Cerebellar nuclear complex (tissue), 1 donor: ENCODE measurements at regions not wholly inside any gene's neighbourhood (a gene's known extent, or its start where the extent isn't known, plus 50 kb on each side); places are given as distances from the start of the nearest gene placed in this dataset.

ENCODE experiments used
- DNase-seq, 2 experiments: peaks; one replicate each; lab custom pipeline; 2025; lab: John Stamatoyannopoulos, UW

DNA sequence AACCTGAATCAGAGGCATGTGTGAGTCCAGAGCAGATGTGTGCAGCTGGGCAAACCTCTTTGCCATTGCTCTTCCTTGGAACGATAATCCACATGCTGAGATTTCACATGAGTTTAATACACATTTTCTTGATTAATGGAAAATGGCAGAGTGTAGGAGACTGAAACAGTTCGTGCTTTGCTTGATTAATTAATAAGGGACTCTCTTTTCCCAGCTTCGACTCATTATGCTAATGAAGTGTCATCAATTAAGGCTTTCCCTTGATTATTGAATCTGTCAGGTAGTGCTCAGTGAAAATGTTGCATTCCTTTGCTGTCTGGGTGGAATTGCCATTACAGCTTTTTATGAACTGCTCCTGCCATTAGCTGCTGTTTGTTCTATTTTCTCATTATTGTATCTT lies 487.7 kb upstream of the NOVA1 start:
- DNase-seq, result no peak

DNA sequence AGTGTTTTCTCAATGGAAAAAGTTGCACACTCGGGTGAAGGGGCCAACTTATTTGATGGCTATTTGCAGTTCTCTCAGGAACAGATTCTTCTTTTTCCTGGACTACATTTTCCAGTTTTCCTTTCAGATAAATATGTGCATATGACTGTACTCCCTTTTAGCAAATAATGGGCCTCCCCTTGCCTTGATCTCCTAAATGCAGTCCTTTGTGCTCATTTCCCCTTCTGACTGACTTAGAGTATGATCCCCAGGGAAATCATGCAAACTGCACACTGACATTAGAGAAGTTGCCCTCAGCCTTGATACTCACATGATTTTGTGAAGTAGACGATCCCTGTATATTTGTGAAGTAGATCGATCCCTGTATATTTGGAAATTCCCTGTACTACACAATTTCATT lies 492.9 kb upstream of the NOVA1 start:
- no peak for DNase-seq

DNA sequence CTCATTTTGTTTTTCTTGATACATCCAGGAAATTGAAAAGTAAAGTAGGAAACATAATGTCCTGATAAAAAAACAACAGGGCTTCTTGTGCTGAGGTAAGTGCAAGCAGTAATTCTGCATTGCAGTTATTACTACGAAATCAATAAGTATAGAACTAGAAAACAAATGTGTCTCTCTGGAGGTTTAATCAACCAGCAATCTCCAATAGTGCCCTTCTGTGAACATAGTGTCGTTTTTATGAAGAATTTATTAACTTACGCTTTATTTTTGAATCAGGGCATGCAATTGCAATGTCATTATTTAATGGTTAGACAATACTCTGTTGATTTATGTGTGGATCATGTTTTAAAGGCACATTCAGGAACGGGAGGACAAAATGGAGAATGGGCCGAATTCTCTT lies 494.1 kb upstream of the NOVA1 start:
- DNase-seq, result no peak

DNA sequence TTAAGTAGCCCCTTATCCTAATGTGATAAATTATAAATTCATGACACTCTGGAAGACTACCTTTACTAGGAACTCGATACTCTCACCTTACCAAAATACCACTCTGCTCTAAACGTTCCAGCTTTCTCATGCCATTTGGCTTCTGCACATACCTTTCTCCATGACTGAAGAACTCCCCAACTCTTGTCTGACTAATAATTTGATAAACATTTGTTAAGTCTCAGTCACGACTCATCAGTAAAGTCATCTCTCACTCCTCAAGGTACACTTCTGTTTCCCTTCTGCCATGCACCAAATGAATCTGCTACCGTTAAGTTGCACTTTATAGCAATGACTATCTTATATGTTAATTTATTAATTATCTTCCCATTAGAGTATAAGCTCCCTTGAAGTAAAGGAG lies 498.3 kb upstream of the NOVA1 start:
- no peak for DNase-seq

- DNase-seq, result no peak
Observed at GRCh38 chr14:27098451-27098850, 500.6 kb upstream of the NOVA1 start.

GRCh38 chr14:27114180-27114579 lies 516.3 kb upstream of the NOVA1 start:
- no peak for DNase-seq

GRCh38 chr14:27123162-27123561 lies 525.3 kb upstream of the NOVA1 start:
- DNase-seq, result no peak

DNA sequence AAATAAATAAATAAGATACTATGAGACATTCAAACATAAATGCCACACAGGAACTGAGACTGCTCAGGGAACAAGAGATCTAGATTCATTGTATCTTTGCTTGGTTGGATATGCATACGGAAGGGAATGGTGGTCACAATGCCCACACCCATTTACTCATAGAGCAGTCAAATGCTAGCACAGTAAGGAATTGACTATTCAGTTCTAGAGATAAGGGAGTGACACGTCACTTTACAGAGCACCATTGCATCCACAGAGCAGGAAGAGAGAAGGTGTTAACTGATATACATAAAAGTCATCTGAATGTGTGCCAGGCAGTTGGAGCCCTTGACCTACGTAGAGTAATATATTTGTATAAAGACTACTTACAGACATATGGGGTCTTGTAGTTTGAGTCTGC lies 530.0 kb upstream of the NOVA1 start:
- no peak for DNase-seq

DNA sequence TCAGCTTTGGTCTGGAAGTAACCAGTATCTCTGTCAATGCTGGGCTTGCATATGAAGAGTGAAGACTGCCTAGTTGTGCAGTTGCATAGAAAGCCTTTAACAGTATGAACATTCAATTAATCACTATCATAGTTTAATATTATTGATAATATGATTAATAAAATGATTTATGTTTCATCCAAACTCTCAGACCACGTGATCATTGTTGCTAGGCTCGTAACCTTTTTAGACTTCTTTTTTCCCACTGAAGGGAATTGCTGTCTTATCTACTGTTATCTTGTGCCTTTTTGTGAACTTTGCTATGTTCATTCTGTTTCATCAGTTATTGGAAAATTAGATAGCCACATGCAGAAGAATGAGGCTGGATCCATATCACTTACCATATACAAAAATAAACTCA lies 536.4 kb upstream of the NOVA1 start:
- DNase-seq, result no peak

DNA sequence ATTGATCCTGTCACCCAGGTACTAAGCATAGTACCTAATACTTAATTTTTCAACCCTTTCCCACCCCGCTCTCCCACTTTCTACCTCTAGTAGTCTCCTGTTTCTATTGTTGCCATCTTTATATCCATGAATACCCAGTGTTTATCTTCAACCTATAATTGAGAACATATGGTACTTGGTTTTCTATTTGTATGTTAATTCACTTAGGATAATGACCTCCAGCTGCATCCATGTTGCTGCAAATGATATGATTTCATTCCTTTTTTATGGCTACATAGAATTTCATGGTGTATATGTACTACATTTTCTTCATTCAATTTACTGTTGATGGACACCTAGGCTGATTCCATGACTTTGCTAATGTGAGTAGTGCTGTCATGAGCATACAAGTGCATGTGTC lies 547.3 kb upstream of the NOVA1 start:
- DNase-seq, result no peak

DNA sequence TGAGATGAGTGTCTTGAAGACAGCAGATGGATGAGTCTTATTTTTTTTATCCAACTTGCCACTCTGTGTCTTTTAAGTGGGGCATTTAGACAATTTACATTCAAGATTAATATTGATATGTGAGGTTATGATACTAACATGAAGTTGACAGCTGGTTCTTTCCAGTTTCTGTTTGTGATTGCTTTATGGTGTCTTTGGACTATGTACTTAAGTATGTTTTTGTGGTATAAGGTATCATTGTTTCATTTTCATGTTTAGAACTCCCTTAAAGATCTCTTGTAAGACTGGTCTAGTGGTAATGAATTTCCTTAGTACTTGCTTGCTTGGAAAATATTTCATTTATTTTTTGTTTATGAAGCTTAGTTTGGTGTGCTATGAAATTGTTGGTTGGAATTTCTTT lies 550.3 kb upstream of the NOVA1 start:
- no peak for DNase-seq

- no peak for DNase-seq
Observed at GRCh38 chr14:27164139-27164538, 566.3 kb upstream of the NOVA1 start.

DNA sequence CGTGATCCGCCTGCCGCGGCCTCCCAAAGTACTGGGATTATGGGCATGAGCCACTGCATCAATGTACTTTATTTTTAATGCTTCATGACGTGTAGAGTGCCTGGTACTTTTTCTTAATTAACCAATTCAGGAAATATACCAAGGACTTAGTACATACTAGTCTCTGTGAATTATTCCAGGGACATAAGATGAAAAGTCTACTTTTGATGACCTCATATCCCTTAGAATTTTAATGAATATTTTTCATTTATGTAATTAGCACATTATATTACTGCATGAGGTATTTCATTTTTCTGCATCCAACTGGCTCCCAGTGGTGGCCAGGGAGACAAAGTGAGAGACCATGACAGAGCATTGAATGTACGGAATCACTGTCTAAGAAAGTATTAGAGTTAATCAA lies 577.7 kb upstream of the NOVA1 start:
- no peak for DNase-seq

- no peak for DNase-seq
Observed at GRCh38 chr14:27181333-27181732, 583.5 kb upstream of the NOVA1 start.

DNA sequence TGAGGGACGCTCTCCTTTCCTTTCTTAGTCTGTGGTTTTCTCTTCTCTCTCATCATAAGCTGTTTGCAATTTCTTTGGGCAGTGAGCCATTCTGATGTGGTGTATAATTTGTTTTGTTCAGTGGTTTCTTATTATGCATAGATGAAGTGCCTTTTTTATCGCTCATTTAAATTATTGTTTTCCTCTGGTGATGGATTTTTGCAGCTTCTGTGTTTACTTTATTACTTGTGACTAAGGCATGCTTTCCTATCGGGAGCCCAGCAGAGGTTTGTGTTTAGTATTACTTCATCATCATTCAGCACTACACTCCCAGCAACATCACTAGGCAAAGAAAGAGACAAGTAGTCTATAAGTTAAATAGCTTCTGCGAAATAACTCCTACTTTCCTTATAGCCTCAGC lies 586.6 kb upstream of the NOVA1 start:
- no peak for DNase-seq

DNA sequence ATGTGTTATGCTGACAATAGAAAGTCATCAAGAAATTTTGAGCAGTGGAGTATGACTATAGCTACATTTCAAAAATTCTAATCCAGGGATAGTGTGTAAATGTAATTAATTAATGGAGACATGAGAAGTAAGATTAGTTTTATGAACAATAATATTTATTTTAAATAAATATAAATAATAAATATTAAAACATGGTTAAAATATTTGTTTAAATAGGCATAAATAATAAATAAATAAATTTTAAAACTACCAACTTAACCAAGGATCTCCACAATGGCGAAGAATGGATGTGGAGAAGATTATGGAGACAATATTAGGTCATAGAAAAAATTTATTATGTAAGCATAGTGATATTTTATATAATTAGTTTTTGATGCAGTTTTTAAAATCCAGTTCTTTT lies 588.2 kb upstream of the NOVA1 start:
- no peak for DNase-seq

- no peak for DNase-seq
Observed at GRCh38 chr14:27187136-27187535, 589.3 kb upstream of the NOVA1 start.

- no peak for DNase-seq
Observed at GRCh38 chr14:27190296-27190695, 592.5 kb upstream of the NOVA1 start.

DNA sequence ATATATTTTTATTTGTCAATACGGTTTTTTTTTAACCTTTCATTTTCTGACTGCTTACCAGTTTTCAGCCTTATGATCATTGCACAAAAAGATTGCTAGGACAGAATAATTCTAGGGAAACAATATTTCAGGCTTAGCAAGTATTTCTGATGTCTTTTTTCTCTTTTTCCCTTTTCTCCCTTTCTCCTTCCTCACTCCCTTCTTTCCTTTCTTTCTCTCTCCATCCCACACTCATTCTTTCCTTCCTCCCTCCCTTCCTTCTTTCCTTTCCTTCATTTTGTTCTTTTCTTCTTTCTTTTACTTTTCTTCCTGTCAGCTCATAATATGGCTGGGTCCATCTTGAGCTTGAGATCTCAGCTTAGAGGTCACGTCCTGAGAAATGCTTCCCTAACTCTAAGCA lies 601.4 kb upstream of the NOVA1 start:
- DNase-seq, result no peak

- DNase-seq, result no peak
Observed at GRCh38 chr14:27205036-27205435, 607.2 kb upstream of the NOVA1 start.

DNA sequence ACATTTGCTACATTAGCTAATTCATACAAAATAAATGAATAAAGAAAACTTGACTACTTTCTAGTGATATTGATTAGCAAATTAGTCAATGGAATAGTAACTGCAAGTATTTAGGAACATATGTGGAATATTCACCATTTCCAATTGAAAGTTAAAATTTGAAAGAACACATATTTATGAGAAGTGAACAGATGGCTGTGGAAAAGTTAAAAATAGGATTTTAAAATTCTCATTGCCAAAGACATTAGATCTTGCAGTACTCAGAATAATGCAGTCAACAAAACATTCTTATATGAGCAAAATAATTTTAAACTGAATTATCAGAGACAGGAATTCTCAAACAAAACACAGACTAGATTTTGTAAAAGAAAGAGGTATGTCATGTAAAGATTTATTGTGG lies 613.9 kb upstream of the NOVA1 start:
- DNase-seq, result no peak

GRCh38 chr14:27222671-27223070 lies 624.8 kb upstream of the NOVA1 start:
- DNase-seq, result no peak

GRCh38 chr14:27223906-27224305 lies 626.1 kb upstream of the NOVA1 start:
- DNase-seq, result no peak

GRCh38 chr14:27228053-27228452 lies 630.2 kb upstream of the NOVA1 start:
- no peak for DNase-seq

DNA sequence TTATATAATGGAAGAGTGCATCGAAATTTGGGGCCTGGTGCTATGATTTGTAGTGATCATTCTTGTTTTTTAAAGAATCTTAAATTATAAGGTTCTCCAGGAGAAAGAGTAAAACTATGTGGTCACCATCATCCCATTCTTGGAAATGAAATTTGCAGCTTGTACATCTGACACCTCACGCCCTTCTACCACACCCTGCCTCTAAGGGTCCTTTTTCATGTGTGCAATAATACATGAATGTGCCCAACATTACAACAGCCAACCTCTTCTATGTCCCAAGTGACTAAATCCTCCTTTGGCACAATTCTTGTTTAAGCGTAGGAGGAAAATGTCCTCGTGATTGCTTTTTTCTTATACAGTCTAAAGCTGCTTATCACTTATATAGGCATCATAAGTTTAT lies 636.5 kb upstream of the NOVA1 start:
- DNase-seq, result no peak
